ENCODE measurements at regions not wholly inside any gene's neighbourhood (a gene's known extent, or its start where the extent isn't known, plus 50 kb on each side); places are given as distances from the start of the nearest gene placed in this dataset.

GRCh38 chr9:38342532-38342931 lies 50.0 kb upstream of the ALDH1B1 start:
- FAIRE-seq = no peak
- TF ChIP-seq POU5F1 (IDR thresholded peaks at IDR 0.05; ENCODE audit: low read depth, low read length) (no peak), FOSL1 (IDR thresholded peaks at IDR 0.05; ENCODE audit: insufficient read depth, low read depth, low read length) (no peak), SIX5 (IDR thresholded peaks at IDR 0.05; ENCODE audit: low read depth, low read length) (no peak), HDAC6 (IDR thresholded peaks at IDR 0.05; ENCODE audit: low read depth, low read length) (no peak), CEBPB (IDR thresholded peaks at IDR 0.05; ENCODE audit: low read depth, low read length) (no peak), ATF2 (IDR thresholded peaks at IDR 0.05; ENCODE audit: low read length) (no peak), RXRA (IDR thresholded peaks at IDR 0.05; ENCODE audit: insufficient read depth, low read depth, low read length) (no peak), BCL11A (IDR thresholded peaks at IDR 0.05; ENCODE audit: low read depth in 2 of 2, low read length in 2 of 2) (no peak), SIRT6 (IDR thresholded peaks at IDR 0.05; ENCODE audit: low read length) (no peak), KDM1A (IDR thresholded peaks at IDR 0.05; ENCODE audit: borderline replicate concordance, low read length) (no peak)
- TF ChIP-seq, protein P1, sequence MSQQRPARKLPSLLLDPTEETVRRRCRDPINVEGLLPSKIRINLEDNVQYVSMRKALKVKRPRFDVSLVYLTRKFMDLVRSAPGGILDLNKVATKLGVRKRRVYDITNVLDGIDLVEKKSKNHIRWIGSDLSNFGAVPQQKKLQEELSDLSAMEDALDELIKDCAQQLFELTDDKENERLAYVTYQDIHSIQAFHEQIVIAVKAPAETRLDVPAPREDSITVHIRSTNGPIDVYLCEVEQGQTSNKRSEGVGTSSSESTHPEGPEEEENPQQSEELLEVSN (IDR thresholded peaks at IDR 0.05) = no peak
- TF ChIP-seq, protein P2, sequence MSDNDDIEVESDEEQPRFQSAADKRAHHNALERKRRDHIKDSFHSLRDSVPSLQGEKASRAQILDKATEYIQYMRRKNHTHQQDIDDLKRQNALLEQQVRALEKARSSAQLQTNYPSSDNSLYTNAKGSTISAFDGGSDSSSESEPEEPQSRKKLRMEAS (IDR thresholded peaks at IDR 0.05) = no peak

More at GRCh38 chr9:38342532-38342931, 50.0 kb upstream of the ALDH1B1 start:
- H4K5ac ChIP-seq (ENCODE audit: insufficient read length, low read depth, low read length) = no peak overlapping the region
- H4K20me1 ChIP-seq (replicated peaks in 1 of 2; ENCODE audit: control insufficient read depth in 1 of 2, insufficient read depth in 2 of 2, low read length in 2 of 2) = peaks cover 1% of the 10 kb centered on the region in 2 experiments
- H2AFZ ChIP-seq (ENCODE audit: low read length) = no peak overlapping the region
- H3K4ac ChIP-seq (replicated peaks; ENCODE audit: insufficient read length, low read depth, low read length) = no peak overlapping the region
- H3K36me3 ChIP-seq (ENCODE audit: control insufficient read depth in 2 of 4, insufficient read depth in 4 of 4, low read length in 3 of 4) = no peaks in the 10 kb centered on the region
- ChIA-PET POLR2A (ENCODE audit: partially characterized antibody) (interaction anchor here (1.3 kb wide), 1 partner anchor 39 kb away, joined by 3 read pairs; no protein-coding TSS in a partner anchor), CTCF (ENCODE audit: partially characterized antibody) (interaction anchor here (0.6 to 7.3 kb wide), 3 partner anchors 10 to 43 kb away, joined by 3 to 62 read pairs (median 3); no protein-coding TSS in a partner anchor)
- no peak overlapping the region for H3K56ac ChIP-seq (replicated peaks; ENCODE audit: insufficient read length, low read depth, low read length)
- no peak overlapping the region for H2BK12ac ChIP-seq (ENCODE audit: low read depth, low read length)
- DNase-seq (ENCODE audit: low read depth in 1 of 2, low spot score in 2 of 2) = peak in 1 of 2 experiments; percentile 23
- no peak overlapping the region for H2AK5ac ChIP-seq (ENCODE audit: low read depth, low read length)
- H4K91ac ChIP-seq (replicated peaks; ENCODE audit: insufficient read length, low read length) = no peak overlapping the region
- no peak overlapping the region for H2BK15ac ChIP-seq (ENCODE audit: low read length)
- no peak overlapping the region for H3K4me2 ChIP-seq (ENCODE audit: insufficient read depth in 1 of 2, low read depth in 2 of 2, low read length in 2 of 2)
- H3K79me1 ChIP-seq (ENCODE audit: low read depth, low read length) = no peaks in the 10 kb centered on the region
- no peak overlapping the region for H3K9ac ChIP-seq (replicated peaks in 1 of 4; ENCODE audit: extremely low read depth in 1 of 4, low read depth in 3 of 4, low read length in 3 of 4)
- H3K9me3 ChIP-seq (ENCODE audit: insufficient read depth in 2 of 2, low read depth in 1 of 2, low read length in 1 of 2) = no peaks in the 10 kb centered on the region
- H3K23me2 ChIP-seq (ENCODE audit: low read depth, low read length) = 0 out of 2 replicates have a peak, but pooled peaks cover 2% of the 10 kb centered on the region
- no peak overlapping the region for H2BK20ac ChIP-seq (ENCODE audit: low read length)
- no peak overlapping the region for H3K4me3 ChIP-seq (ENCODE audit: extremely low read depth in 1 of 4, insufficient read depth in 2 of 4, low read depth in 3 of 4, low read length in 4 of 4)
- H3K79me2 ChIP-seq (ENCODE audit: control insufficient read depth in 1 of 2, insufficient read depth in 2 of 2, low read length in 2 of 2) = no peaks in the 10 kb centered on the region
- H3K27ac ChIP-seq (ENCODE audit: low read depth, low read length) = no peak overlapping the region
- H4K8ac ChIP-seq (ENCODE audit: extremely low read depth, insufficient read depth, low read length) = no peak overlapping the region
- 96% methylated on average over 3 of the region's 3 CpGs; no CpG with 5 or more reads in 1 of the 2 experiments for WGBS, 2 experiments (ENCODE audit: extremely low coverage in 1 of 2, insufficient coverage in 1 of 2, insufficient read length in 1 of 2, insufficient replicate concordance in 2 of 2, low coverage in 1 of 2, low lambda C conversion rate in 2 of 2, missing lambda C conversion rate in 1 of 2)
- peaks cover 0 to 13% (median 3%) of the 10 kb centered on the region in 4 experiments; a peak in 3 of 7 replicates for H3K27me3 ChIP-seq (replicated peaks in 1 of 4; ENCODE audit: control insufficient read depth in 3 of 4, extremely low read depth in 1 of 4, insufficient read depth in 3 of 4, low read length in 3 of 4)
- no peak overlapping the region for H3K14ac ChIP-seq (ENCODE audit: insufficient read length)
- H2BK120ac ChIP-seq (replicated peaks; ENCODE audit: low read depth, low read length) = no peak overlapping the region
- no peak overlapping the region for H3K18ac ChIP-seq (ENCODE audit: extremely low read depth, low read length)
- no peak overlapping the region for H3K23ac ChIP-seq (ENCODE audit: insufficient read length)
- H3K4me1 ChIP-seq (replicated peaks in 1 of 4; ENCODE audit: control insufficient read depth in 3 of 4, insufficient read depth in 4 of 4, low read length in 3 of 4) = peaks cover 3 to 12% (median 8%) of the 10 kb centered on the region in 4 experiments; a peak in 6 of 7 replicates
- H2BK5ac ChIP-seq (ENCODE audit: low read depth, low read length) = no peak overlapping the region

Measured in H1 (cell line).